ENCODE measurements at regions not wholly inside any gene's neighbourhood (a gene's known extent, or its start where the extent isn't known, plus 50 kb on each side); places are given as distances from the start of the nearest gene placed in this dataset.

DNA sequence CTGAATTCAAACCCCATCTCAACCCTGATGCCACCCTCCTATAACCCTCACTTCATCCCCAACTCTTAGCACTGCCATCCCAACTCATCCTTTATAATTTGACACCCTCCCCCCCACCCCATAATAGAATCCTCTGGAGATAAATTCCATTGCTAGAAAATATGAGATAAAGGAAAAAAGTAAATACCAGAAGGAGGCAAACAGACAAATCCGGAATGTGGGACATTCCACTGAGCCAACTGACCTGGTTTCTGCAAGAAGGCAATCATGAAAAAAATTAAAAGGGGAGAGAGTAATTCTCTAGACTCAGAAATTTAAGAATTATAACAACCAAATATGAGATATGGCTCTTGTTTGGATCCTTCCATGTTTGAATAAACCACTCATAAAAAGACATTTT, 132.4 kb downstream of the CYP26B1 start (continued):
- TF ChIP-seq POLR2AphosphoS5 (IDR thresholded peaks at IDR 0.05; ENCODE audit: low read depth) (no peak), ZNF331 (CRISPR knock-in tag; IDR thresholded peaks at IDR 0.05; ENCODE audit: low read depth) (no peak)

DNA sequence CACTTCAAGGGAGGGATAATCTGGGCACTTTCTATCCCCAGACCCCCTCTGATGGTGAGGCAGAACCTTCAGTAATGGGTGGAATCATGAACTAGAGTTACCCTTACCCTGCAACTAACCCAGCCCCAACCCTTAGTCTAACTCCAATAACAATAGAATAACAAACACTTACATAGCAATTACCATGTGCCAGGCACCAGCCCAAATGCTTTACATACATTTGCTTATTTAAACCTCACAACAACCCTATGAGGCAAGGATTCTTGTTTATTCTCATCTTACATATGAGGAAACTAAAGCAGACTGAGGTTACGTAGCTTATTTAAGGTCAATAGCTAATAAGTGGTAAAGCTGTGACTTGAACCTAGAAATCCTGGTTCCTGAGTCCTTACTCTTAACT, 132.8 kb downstream of the CYP26B1 start:
- Histone ChIP-seq H3K36me3 (ENCODE audit: insufficient read depth) (no peaks in the 10 kb centered on the region), H3F3A (replicated peaks; ENCODE audit: low read depth) (no peaks in the 10 kb centered on the region), H3K4me3 (no peak overlapping the region), H3K79me2 (replicated peaks; ENCODE audit: insufficient read depth) (no peaks in the 10 kb centered on the region), H2AFZ (no peak overlapping the region), H4K20me1 (replicated peaks; ENCODE audit: insufficient read depth) (no peaks in the 10 kb centered on the region), H3K27me3 (ENCODE audit: insufficient read depth) (no peaks in the 10 kb centered on the region), H3K9me2 (ENCODE audit: insufficient read depth) (0 out of 2 replicates have a peak, but pooled peaks cover 7% of the 10 kb centered on the region), H3K27ac (ENCODE audit: low read depth) (no peak overlapping the region), H3K4me2 (no peak overlapping the region), H3K4me1 (ENCODE audit: insufficient read depth) (no peaks in the 10 kb centered on the region)
- ATAC-seq (no peak), DNase-seq (ENCODE audit: low spot score) (no peak)
- Mint-ChIP-seq H3K9me3 (no peaks in the 10 kb centered on the region), H3K36me3 (ENCODE audit: low read depth) (no peaks in the 10 kb centered on the region; the same call in 2 of the 3 replicates), H3K27me3 (ENCODE audit: insufficient read depth, low read depth, poor library complexity) (peaks cover 4% of the 10 kb centered on the region), H3K27ac (no peak overlapping the region), H3K4me1 (peaks cover 10% of the 10 kb centered on the region; the same call in 2 of the 3 replicates), H3K4me3 (no peak overlapping the region)
- TF ChIP-seq POLR2AphosphoS5 (IDR thresholded peaks at IDR 0.05; ENCODE audit: low read depth) = no peak
- TF ChIP-seq EZH2phosphoT487 (IDR thresholded peaks at IDR 0.05; ENCODE audit: unreplicated experiment) = no peak
- TF ChIP-seq ZNF114 (CRISPR knock-in tag; IDR thresholded peaks at IDR 0.05) = no peak
- TF ChIP-seq CREB1 (CRISPR knock-in tag; IDR thresholded peaks at IDR 0.05; ENCODE audit: low read depth) = no peak
- no peak for TF ChIP-seq STAT1 (IDR thresholded peaks at IDR 0.05; ENCODE audit: unreplicated experiment)
- TF ChIP-seq, protein P1, sequence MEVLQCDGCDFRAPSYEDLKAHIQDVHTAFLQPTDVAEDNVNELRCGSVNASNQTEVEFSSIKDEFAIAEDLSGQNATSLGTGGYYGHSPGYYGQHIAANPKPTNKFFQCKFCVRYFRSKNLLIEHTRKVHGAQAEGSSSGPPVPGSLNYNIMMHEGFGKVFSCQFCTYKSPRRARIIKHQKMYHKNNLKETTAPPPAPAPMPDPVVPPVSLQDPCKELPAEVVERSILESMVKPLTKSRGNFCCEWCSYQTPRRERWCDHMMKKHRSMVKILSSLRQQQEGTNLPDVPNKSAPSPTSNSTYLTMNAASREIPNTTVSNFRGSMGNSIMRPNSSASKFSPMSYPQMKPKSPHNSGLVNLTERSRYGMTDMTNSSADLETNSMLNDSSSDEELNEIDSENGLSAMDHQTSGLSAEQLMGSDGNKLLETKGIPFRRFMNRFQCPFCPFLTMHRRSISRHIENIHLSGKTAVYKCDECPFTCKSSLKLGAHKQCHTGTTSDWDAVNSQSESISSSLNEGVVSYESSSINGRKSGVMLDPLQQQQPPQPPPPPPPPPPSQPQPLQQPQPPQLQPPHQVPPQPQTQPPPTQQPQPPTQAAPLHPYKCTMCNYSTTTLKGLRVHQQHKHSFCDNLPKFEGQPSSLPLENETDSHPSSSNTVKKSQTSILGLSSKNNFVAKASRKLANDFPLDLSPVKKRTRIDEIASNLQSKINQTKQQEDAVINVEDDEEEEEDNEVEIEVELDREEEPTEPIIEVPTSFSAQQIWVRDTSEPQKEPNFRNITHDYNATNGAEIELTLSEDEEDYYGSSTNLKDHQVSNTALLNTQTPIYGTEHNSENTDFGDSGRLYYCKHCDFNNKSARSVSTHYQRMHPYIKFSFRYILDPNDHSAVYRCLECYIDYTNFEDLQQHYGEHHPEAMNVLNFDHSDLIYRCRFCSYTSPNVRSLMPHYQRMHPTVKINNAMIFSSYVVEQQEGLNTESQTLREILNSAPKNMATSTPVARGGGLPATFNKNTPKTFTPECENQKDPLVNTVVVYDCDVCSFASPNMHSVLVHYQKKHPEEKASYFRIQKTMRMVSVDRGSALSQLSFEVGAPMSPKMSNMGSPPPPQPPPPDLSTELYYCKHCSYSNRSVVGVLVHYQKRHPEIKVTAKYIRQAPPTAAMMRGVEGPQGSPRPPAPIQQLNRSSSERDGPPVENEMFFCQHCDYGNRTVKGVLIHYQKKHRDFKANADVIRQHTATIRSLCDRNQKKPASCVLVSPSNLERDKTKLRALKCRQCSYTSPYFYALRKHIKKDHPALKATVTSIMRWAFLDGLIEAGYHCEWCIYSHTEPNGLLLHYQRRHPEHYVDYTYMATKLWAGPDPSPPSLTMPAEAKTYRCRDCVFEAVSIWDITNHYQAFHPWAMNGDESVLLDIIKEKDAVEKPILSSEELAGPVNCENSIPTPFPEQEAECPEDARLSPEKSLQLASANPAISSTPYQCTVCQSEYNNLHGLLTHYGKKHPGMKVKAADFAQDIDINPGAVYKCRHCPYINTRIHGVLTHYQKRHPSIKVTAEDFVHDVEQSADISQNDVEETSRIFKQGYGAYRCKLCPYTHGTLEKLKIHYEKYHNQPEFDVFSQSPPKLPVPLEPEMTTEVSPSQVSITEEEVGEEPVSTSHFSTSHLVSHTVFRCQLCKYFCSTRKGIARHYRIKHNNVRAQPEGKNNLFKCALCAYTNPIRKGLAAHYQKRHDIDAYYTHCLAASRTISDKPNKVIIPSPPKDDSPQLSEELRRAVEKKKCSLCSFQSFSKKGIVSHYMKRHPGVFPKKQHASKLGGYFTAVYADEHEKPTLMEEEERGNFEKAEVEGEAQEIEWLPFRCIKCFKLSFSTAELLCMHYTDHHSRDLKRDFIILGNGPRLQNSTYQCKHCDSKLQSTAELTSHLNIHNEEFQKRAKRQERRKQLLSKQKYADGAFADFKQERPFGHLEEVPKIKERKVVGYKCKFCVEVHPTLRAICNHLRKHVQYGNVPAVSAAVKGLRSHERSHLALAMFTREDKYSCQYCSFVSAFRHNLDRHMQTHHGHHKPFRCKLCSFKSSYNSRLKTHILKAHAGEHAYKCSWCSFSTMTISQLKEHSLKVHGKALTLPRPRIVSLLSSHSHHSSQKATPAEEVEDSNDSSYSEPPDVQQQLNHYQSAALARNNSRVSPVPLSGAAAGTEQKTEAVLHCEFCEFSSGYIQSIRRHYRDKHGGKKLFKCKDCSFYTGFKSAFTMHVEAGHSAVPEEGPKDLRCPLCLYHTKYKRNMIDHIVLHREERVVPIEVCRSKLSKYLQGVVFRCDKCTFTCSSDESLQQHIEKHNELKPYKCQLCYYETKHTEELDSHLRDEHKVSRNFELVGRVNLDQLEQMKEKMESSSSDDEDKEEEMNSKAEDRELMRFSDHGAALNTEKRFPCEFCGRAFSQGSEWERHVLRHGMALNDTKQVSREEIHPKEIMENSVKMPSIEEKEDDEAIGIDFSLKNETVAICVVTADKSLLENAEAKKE (CRISPR knock-in tag; IDR thresholded peaks at IDR 0.05) = no peak
- no peak for TF ChIP-seq ZNF331 (CRISPR knock-in tag; IDR thresholded peaks at IDR 0.05; ENCODE audit: low read depth)
- TF ChIP-seq ETS1 (IDR thresholded peaks at IDR 0.05) = no peak
- TF ChIP-seq NANOG (IDR thresholded peaks at IDR 0.05; ENCODE audit: borderline replicate concordance) = no peak
- no peak for TF ChIP-seq REST (IDR thresholded peaks at IDR 0.05; ENCODE audit: unreplicated experiment)
- no peak for TF ChIP-seq JUNB (IDR thresholded peaks at IDR 0.05; ENCODE audit: unreplicated experiment)
- TF ChIP-seq, protein P2, sequence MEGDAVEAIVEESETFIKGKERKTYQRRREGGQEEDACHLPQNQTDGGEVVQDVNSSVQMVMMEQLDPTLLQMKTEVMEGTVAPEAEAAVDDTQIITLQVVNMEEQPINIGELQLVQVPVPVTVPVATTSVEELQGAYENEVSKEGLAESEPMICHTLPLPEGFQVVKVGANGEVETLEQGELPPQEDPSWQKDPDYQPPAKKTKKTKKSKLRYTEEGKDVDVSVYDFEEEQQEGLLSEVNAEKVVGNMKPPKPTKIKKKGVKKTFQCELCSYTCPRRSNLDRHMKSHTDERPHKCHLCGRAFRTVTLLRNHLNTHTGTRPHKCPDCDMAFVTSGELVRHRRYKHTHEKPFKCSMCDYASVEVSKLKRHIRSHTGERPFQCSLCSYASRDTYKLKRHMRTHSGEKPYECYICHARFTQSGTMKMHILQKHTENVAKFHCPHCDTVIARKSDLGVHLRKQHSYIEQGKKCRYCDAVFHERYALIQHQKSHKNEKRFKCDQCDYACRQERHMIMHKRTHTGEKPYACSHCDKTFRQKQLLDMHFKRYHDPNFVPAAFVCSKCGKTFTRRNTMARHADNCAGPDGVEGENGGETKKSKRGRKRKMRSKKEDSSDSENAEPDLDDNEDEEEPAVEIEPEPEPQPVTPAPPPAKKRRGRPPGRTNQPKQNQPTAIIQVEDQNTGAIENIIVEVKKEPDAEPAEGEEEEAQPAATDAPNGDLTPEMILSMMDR (conservative IDR thresholded peaks at IDR 0.05; ENCODE audit: low read depth in 2 of 2) = no peak
- no peak for TF ChIP-seq EZH2 (IDR thresholded peaks at IDR 0.05; ENCODE audit: low read depth, unreplicated experiment)
